Esophagus (tissue), 2 donors: ENCODE measurements at regions not wholly inside any gene's neighbourhood (a gene's known extent, or its start where the extent isn't known, plus 50 kb on each side); places are given as distances from the start of the nearest gene placed in this dataset.

Experiments used
- H3K27ac ChIP-seq, 2 donors: one replicate each; pipeline ENCODE4 v1.5.1; 2013; ENCODE audit warnings: low read depth in 2 of 2, mild to moderate bottlenecking in 2 of 2, inconsistent platforms in 1 of 2, low read length in 1 of 2, moderate library complexity in 1 of 2
- H3K27me3 ChIP-seq, 2 donors: one replicate each; pipeline ENCODE4 v1.6.1; 2013; ENCODE audit warnings: low read length in 2 of 2, control low read depth in 1 of 2, mild to moderate bottlenecking in 1 of 2; ENCODE audit not compliant: insufficient read depth in 2 of 2, control insufficient read depth in 1 of 2
- H3K36me3 ChIP-seq, 2 donors: one replicate each; pipeline ENCODE4 v1.6.1; 2013; ENCODE audit warnings: low read length in 1 of 2; ENCODE audit not compliant: control insufficient read depth in 2 of 2, insufficient read depth in 2 of 2
- H3K4me1 ChIP-seq, 2 donors: one replicate each; pipeline ENCODE4 v1.6.1; 2013; ENCODE audit warnings: low read length in 1 of 2; ENCODE audit not compliant: control insufficient read depth in 2 of 2, insufficient read depth in 2 of 2
- H3K4me3 ChIP-seq, 2 donors: one replicate each; pipeline ENCODE4 v1.5.1; 2013; ENCODE audit warnings: low read length in 2 of 2, mild to moderate bottlenecking in 2 of 2, low read depth in 1 of 2, moderate library complexity in 1 of 2
- H3K9me3 ChIP-seq, 2 donors: one replicate each; pipeline ENCODE4 v1.6.1; 2013; ENCODE audit warnings: mild to moderate bottlenecking in 2 of 2, low read depth in 1 of 2, low read length in 1 of 2, moderate library complexity in 1 of 2; ENCODE audit not compliant: control insufficient read depth in 2 of 2, insufficient read depth in 1 of 2
- WGBS, 2 donors: extraction: QIAGEN DNeasy Blood & Tissue Kit; methylation state at CpG; one replicate each; pipeline ENCODE4 v1.1.7; 2013; 5-methylcytosine and 5-hydroxymethylcytosine counted together
- donor health status: healthy with polysubstance abuse.
- donor health status: Bipolar disorder and iron deficiency.

DNA sequence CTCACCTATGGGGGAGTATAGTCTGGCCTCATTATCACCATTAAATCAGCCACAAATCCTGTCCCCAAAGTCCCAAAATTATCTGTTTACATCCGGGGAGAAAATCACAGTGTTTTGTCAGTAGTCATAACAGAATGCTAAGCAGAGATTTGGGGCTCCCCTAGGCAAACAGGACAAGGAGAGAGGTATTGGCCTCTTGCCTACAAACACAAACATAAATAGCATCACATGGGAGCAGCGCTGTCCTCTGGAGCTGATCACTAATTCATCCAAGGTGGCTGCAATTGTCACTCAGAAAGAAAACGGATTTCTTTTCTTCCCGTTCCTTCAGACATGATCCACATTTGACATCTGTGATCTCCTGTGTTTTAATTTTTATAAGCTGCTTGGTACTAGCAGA is 1028.1 kb downstream of the NTRK3 start:
- Histone ChIP-seq H3K27ac (no peak overlapping the region), H3K36me3 (no peaks in the 10 kb centered on the region), H3K4me3 (no peak overlapping the region), H3K9me3 (no peaks in the 10 kb centered on the region), H3K4me1 (no peaks in the 10 kb centered on the region), H3K27me3 (no peaks in the 10 kb centered on the region)
- 59 to 69% methylated on average over 4 of the region's 4 CpGs for WGBS, 2 donors

DNA sequence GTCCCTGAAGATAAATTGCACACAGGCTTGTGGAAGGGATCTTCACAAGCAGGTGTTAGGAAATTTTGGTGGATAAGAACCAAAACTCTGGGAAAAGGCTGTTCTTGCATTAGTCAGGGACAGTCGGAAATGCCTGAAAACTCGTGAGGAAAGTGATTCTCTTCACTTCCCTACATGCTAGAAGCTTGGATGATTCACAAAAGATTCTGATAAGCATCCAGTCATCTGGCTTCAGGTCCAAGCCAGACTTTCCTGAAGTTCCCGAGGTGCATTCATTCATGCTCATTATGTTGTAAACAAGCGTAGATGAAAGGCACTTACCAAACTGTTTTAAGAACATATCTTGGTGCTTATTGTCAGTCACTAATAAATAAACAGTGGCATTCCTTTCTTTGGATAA is 1028.7 kb downstream of the NTRK3 start:
- Histone ChIP-seq H3K36me3 (no peaks in the 10 kb centered on the region), H3K27ac (no peak overlapping the region), H3K9me3 (no peaks in the 10 kb centered on the region), H3K4me1 (no peaks in the 10 kb centered on the region), H3K4me3 (no peak overlapping the region), H3K27me3 (no peaks in the 10 kb centered on the region)
- 37 to 49% methylated on average over 4 of the region's 4 CpGs for WGBS, 2 donors

DNA sequence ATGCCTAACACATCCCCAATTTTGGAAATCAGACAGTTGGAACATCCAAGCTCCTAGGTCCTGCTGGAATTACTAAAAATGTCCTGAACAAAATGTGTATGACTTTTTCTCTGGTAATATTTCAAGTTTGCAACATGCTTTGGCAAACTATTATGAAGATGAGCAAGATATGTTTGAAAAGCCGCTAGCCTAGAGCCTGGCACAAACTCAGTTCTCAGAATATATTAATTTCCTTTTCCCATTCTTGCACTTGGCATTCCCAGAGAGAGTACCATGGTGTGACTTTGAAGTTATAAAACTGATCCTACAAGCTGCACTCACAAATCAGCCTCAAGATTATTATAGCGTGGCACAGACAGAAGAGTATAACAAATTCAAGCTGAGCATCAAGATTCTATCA is 1031.1 kb downstream of the NTRK3 start:
- 61 to 83% methylated on average over 2 of the region's 2 CpGs for WGBS, 2 donors
- Histone ChIP-seq H3K9me3 (no peaks in the 10 kb centered on the region), H3K4me1 (no peaks in the 10 kb centered on the region), H3K36me3 (no peaks in the 10 kb centered on the region), H3K27me3 (no peaks in the 10 kb centered on the region), H3K27ac (no peak overlapping the region), H3K4me3 (no peak overlapping the region)

DNA sequence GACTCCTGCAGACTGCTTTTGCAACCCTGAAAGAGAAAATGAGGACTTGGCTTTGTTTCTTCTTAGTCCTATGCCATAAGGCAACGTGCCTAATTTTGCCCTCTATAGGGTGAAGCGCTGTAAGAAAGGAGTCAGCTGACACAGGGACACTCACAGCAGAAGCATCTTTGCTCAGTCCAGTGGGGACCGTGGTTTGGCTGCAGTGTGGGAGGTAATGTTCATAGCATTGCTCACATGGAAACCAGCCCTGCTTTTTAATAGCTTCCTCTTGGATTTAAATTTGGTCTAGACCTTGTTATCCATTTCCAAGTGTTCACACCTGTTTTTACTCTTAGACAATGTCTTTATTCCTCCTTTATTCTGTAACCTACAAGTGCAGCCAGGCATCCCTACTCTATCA is 1032.1 kb downstream of the NTRK3 start:
- H3K9me3 ChIP-seq: no peaks in the 10 kb centered on the region
- no peak overlapping the region for H3K4me3 ChIP-seq
- H3K27ac ChIP-seq: no peak overlapping the region
- no peaks in the 10 kb centered on the region for H3K4me1 ChIP-seq
- 69 to 71% methylated on average over 3 of the region's 3 CpGs for WGBS, 2 donors
- no peaks in the 10 kb centered on the region for H3K36me3 ChIP-seq
- H3K27me3 ChIP-seq: no peaks in the 10 kb centered on the region

DNA sequence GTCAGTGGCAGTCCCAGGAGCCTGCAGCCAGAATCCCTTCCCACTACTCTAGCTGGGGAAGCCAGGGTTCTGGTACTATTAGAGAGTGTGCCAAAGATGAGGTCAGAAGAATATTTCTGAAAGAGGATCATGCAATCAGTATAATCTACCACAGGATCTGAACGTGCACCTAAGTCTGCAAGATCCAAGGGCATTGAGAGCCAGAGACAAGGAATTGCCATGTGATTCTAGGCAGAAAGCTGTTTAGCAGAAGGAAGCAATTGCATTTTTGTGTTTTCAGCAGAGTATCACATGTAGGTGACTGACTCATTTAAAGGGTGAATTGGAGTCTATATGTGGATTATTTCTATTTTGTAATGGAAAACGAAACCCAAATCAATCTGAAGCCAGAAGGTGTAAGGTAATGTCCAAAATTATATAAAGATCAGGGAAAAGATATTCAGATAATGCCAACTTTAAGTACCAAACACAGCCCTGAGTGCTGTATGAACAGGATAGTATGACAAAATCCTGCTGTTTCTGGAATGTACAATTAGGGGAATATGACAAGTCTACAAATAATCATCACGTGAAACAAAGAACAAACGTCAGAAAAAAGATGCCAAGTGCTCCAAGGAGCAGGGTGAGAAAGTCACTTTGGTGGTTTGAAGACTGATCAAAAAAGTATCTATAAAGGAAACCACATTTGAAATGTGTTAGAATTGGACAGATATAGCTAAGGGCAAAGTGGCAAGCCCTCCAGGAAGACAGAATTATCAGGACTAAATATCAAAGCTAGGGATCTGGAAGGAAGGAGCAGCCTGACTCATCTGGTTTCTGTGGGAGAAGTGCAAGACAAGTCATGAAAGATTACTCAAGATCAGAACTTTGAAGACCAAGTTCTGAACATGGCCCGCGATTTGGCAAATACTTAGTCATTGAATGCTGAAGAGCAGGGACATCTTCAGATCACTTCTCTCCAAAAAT is 1036.6 kb downstream of the NTRK3 start:
- Histone ChIP-seq H3K36me3 (no peaks in the 10 kb centered on the region), H3K27me3 (no peaks in the 10 kb centered on the region), H3K4me1 (no peaks in the 10 kb centered on the region), H3K27ac (no peak overlapping the region), H3K9me3 (no peaks in the 10 kb centered on the region), H3K4me3 (no peak overlapping the region)
- 62 to 63% methylated on average over 6 of the region's 6 CpGs for WGBS, 2 donors

DNA sequence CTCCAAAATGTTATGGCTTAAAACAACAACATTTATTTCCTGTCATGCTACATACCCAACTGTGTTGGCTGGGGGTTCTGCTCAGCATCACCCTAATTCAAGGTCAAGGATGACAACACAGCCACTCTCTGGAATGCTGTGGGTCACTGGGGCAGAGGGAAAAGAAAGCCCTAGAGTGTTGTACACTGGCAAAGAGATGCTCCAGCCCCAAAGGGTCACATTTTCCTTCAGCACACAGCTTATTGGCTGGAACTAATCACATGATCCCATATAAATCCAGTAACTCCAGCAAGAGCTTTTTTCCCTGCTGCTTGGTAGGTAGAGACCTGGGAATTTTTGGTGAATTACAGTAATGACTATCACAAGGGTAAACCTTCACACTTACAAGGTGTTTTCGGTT is 1041.4 kb downstream of the NTRK3 start:
- H3K4me1 ChIP-seq: no peaks in the 10 kb centered on the region
- H3K27me3 ChIP-seq: no peaks in the 10 kb centered on the region
- no peaks in the 10 kb centered on the region for H3K36me3 ChIP-seq
- WGBS, 2 donors: 87 to 96% methylated on average over 1 of the region's 1 CpG
- no peak overlapping the region for H3K4me3 ChIP-seq
- no peak overlapping the region for H3K27ac ChIP-seq
- no peaks in the 10 kb centered on the region for H3K9me3 ChIP-seq

DNA sequence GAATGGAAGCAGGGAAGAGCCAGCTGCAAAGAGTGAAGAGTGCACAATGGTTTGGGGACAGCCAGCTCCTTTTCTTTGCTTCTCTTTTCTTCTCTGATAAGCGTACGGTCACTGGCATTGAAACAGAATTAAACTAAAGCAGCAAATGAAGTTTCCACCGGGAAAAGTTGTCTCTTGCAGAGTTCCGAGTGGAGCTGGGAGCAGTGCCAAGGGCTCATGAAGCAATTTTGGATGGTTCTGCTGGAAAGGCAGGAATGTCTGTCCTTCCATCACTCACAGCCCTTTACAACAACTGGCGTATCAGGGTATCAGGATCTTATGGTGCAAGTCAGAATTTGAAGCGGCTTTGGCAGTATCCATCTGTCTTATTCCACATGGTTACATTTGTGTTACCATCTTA is 1042.9 kb downstream of the NTRK3 start:
- Histone ChIP-seq H3K4me3 (no peak overlapping the region), H3K9me3 (no peaks in the 10 kb centered on the region), H3K27me3 (no peaks in the 10 kb centered on the region), H3K27ac (no peak overlapping the region), H3K36me3 (no peaks in the 10 kb centered on the region), H3K4me1 (no peaks in the 10 kb centered on the region)
- WGBS, 2 donors: 74 to 76% methylated on average over 6 of the region's 6 CpGs

DNA sequence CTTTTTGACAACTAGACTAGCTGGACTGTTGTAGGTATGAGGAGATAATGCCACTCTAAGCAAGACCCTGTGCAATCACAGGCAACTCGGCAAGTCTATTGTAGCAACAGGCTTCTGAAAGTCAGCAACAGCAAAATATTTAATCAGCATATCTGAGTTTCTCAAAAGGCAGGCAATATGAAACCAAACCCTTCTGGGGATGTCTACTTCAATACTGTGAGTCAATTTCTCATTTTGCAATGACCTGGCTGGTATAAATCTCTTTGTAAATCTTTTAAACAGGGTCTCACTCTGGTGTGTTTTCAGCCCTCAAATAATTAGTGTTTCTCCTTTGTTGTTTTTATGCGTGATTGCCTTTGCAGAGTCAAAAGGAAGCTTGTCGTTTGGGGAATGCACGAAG is 1044.5 kb downstream of the NTRK3 start:
- no peaks in the 10 kb centered on the region for H3K9me3 ChIP-seq
- no peaks in the 10 kb centered on the region for H3K4me1 ChIP-seq
- H3K27me3 ChIP-seq: no peaks in the 10 kb centered on the region
- H3K4me3 ChIP-seq: no peak overlapping the region
- whole genome bisulfite sequencing, 2 donors: 53 to 57% methylated on average over 4 of the region's 4 CpGs
- H3K36me3 ChIP-seq: no peaks in the 10 kb centered on the region
- no peak overlapping the region for H3K27ac ChIP-seq

DNA sequence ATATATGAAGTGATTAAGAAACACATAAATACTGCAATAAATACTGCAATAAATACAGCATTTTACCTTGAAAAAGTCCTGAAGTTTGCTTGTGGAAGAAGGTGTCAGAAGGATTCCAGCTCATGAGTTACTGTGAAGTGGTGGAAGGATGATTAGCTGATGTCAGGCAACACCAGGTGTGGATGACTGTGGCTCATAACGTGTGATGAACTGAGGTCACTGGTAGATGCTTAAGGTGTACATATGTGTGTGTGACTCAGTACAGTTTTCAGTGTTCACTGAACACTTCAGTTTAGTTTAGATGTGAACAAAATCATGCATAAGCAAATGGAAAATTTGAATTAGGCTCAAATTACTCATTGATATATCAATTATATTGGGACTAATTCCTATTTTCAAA is 1045.0 kb downstream of the NTRK3 start:
- Histone ChIP-seq H3K4me1 (no peaks in the 10 kb centered on the region), H3K27ac (no peak overlapping the region), H3K4me3 (no peak overlapping the region), H3K27me3 (no peaks in the 10 kb centered on the region), H3K36me3 (no peaks in the 10 kb centered on the region), H3K9me3 (no peaks in the 10 kb centered on the region)
- WGBS, 2 donors: 65 to 76% methylated on average over 1 of the region's 1 CpG
